ENCODE measurements at regions not wholly inside any gene's neighbourhood (a gene's known extent, or its start where the extent isn't known, plus 50 kb on each side); places are given as distances from the start of the nearest gene placed in this dataset.
"Not testable (repeated sequence)": the region's sequence is repeated elsewhere in the genome, so short reads cannot be mapped to it uniquely, and the experiment has no call there.

- DNase-seq: no peak
These were observed 1804.9 kb downstream of the EFNA5 start for GRCh38 chr5:105865834-105866233.

- not testable (repeated sequence) for DNase-seq
These were observed 1811.4 kb downstream of the EFNA5 start for GRCh38 chr5:105859350-105859749.

- no peak for DNase-seq
These were observed 1821.0 kb downstream of the EFNA5 start for GRCh38 chr5:105849701-105850100.

GRCh38 chr5:105840800-105841199 lies 1829.9 kb downstream of the EFNA5 start:
- no peak for DNase-seq

- DNase-seq: no peak
These were observed 1833.8 kb downstream of the EFNA5 start for GRCh38 chr5:105836887-105837286.

- no peak for DNase-seq
These were observed 1834.5 kb downstream of the EFNA5 start for GRCh38 chr5:105836268-105836667.

GRCh38 chr5:105828821-105829220 lies 1841.9 kb downstream of the EFNA5 start:
- DNase-seq: no peak

- no peak for DNase-seq
These were observed 1848.9 kb downstream of the EFNA5 start for GRCh38 chr5:105821800-105822199.

- no peak for DNase-seq
These were observed 1852.8 kb downstream of the EFNA5 start for GRCh38 chr5:105817914-105818313.

GRCh38 chr5:105817416-105817815 lies 1853.3 kb downstream of the EFNA5 start:
- no peak for DNase-seq

- DNase-seq: no peak
These were observed 1853.8 kb downstream of the EFNA5 start for GRCh38 chr5:105816961-105817360.

- DNase-seq: no peak
These were observed 1858.4 kb downstream of the EFNA5 start for GRCh38 chr5:105812304-105812703.

- no peak for DNase-seq
These were observed 1862.8 kb downstream of the EFNA5 start for GRCh38 chr5:105807951-105808350.

- no peak for DNase-seq
These were observed 1863.4 kb downstream of the EFNA5 start for GRCh38 chr5:105807290-105807689.

GRCh38 chr5:105806596-105806995 lies 1864.1 kb downstream of the EFNA5 start:
- DNase-seq: no peak

GRCh38 chr5:105803431-105803830 lies 1867.3 kb downstream of the EFNA5 start:
- DNase-seq: no peak

- DNase-seq: no peak
These were observed 1876.2 kb downstream of the EFNA5 start for GRCh38 chr5:105794578-105794977.

GRCh38 chr5:105789246-105789645 lies 1881.5 kb downstream of the EFNA5 start:
- no peak for DNase-seq

- DNase-seq: no peak
These were observed 1886.9 kb downstream of the EFNA5 start for GRCh38 chr5:105783811-105784210.

- DNase-seq: no peak
These were observed 1888.2 kb downstream of the EFNA5 start for GRCh38 chr5:105782501-105782900.

- no peak for DNase-seq
These were observed 1897.5 kb downstream of the EFNA5 start for GRCh38 chr5:105773241-105773640.

- DNase-seq: no peak
These were observed 1903.5 kb downstream of the EFNA5 start for GRCh38 chr5:105767267-105767666.

GRCh38 chr5:105762728-105763127 lies 1908.0 kb downstream of the EFNA5 start:
- DNase-seq: no peak

- DNase-seq: no peak
These were observed 1916.7 kb downstream of the EFNA5 start for GRCh38 chr5:105754056-105754455.

GRCh38 chr5:105752801-105753200 lies 1917.9 kb downstream of the EFNA5 start:
- DNase-seq: no peak

- no peak for DNase-seq
These were observed 1918.8 kb downstream of the EFNA5 start for GRCh38 chr5:105751908-105752307.

Data from GDM1 (cell line).